Adrenal gland (tissue), 9 donors: ENCODE measurements at regions not wholly inside any gene's neighbourhood (a gene's known extent, or its start where the extent isn't known, plus 50 kb on each side); places are given as distances from the start of the nearest gene placed in this dataset.

Experiments
- DNase-seq, 7 donors: peaks; one replicate each; pipeline ENCODE4 v3.0.0-alpha.2; 2019 to 2020
- H3K27ac ChIP-seq, 5 donors: fragments of 200-600 bp; sonication (generic) in 4 of 5; 1 replicate in 3 of 5; 2 replicates in 2 of 5; pipeline versions ENCODE4 v1.5.1 to v1.8.0; 2016 to 2020; ENCODE audit warnings: mild to moderate bottlenecking in 1 of 5
- H3K27me3 ChIP-seq: fragments of 200-600 bp; 2 replicates; pipeline ENCODE4 v1.8.0; 2021
- H3K36me3 ChIP-seq, 2 donors: fragments of 200-600 bp; replicated peaks in 1 of 2; 1 replicate in 1 of 2; 2 replicates in 1 of 2; pipeline versions ENCODE4 v1.5.1 to v1.8.0; 2018 to 2022
- H3K4me1 ChIP-seq, 2 donors: fragments of 200-600 bp; replicated peaks in 1 of 2; 1 replicate in 1 of 2; 2 replicates in 1 of 2; pipeline versions ENCODE4 v1.5.1 to v1.8.0; 2018 to 2021
- H3K4me3 ChIP-seq, 4 donors: fragments of 200-600 bp; sonication (generic) in 3 of 4; one replicate each; pipeline ENCODE4 v1.5.1; 2016 to 2018
- H3K9me3 ChIP-seq, 3 donors: fragments of 200-600 bp; sonication (generic) in 1 of 3; replicated peaks in 1 of 3; 1 replicate in 2 of 3; 2 replicates in 1 of 3; pipeline versions ENCODE4 v1.5.1 to v1.8.0; 2016 to 2021
- POLR2A ChIP-seq, 2 donors: fragments of 450-650 bp; IDR thresholded peaks; one replicate each; pipeline ENCODE4 v1.6.1; 2017; ENCODE audit warnings: antibody characterized with exemption in 2 of 2, mild to moderate bottlenecking in 2 of 2, moderate library complexity in 1 of 2
- WGBS, 4 donors: extraction: QIAGEN DNeasy Blood & Tissue Kit in 2 of 4; methylation state at CpG; one replicate each; pipeline versions ENCODE4 v1.1.5 to v1.1.7; 2013 to 2017; 5-methylcytosine and 5-hydroxymethylcytosine counted together
- intact Hi-C, 2 donors: fragments of 100-400 bp; cut with DNase I; formaldehyde crosslinking; loops; one replicate each; pipeline versions ENCODE4 v1.14.1 to v1.15.0; 2022 to 2023
- TF ChIP-seq, protein P1 (sequence below), 6 experiments: fragments of 450-650 bp in 4 of 6; fragments of 200-600 bp in 2 of 6; sonication (generic) in 1 of 6; IDR thresholded peaks; 1 replicate in 5 of 6; 2 replicates in 1 of 6; pipeline versions ENCODE4 v1.5.1 to v1.8.0; 2016 to 2021; ENCODE audit warnings: antibody characterized with exemption in 6 of 6, mild to moderate bottlenecking in 2 of 6, moderate library complexity in 1 of 6
- donor health status: healthy with polysubstance abuse.
- donor health status: Bipolar disorder and iron deficiency.
- donor health status: DM: yes; HTN: yes; CAD: no.
- donor health status: DM: no; HTN: no; CAD: no.
- donor health status: DM: no; HTN: no; CAD: no.

DNA sequence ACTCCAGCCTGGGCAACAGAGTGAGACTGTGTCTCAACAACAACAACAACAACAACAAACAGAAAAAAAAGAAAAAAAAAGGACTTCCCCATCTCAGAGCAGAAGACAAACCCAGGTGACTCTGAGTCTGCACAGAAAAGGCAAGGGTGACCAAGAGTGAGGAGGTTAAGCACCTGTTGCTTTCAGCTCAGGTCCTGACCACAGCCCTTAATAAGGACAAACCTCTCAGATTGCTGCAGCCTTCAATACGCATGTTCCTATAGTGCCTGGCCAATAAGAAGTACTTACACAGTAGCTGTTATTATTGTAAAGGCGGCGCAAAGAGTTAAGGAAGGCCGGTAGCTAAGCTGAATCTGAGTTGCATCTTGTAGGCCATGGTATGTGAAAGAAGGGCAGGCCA lies 102.3 kb upstream of the MSX2 start:
- intact Hi-C loops: no loop called here
- Histone ChIP-seq H3K4me3 (no peak overlapping the region), H3K4me1 (no peaks in the 10 kb centered on the region), H3K27ac (no peak overlapping the region), H3K9me3 (no peaks in the 10 kb centered on the region), H3K36me3 (no peaks in the 10 kb centered on the region), H3K27me3 (peaks cover 9% of the 10 kb centered on the region)
- DNase-seq: no peak
- TF ChIP-seq POLR2A (IDR thresholded peaks at IDR 0.05): no peak
- TF ChIP-seq, protein P1, sequence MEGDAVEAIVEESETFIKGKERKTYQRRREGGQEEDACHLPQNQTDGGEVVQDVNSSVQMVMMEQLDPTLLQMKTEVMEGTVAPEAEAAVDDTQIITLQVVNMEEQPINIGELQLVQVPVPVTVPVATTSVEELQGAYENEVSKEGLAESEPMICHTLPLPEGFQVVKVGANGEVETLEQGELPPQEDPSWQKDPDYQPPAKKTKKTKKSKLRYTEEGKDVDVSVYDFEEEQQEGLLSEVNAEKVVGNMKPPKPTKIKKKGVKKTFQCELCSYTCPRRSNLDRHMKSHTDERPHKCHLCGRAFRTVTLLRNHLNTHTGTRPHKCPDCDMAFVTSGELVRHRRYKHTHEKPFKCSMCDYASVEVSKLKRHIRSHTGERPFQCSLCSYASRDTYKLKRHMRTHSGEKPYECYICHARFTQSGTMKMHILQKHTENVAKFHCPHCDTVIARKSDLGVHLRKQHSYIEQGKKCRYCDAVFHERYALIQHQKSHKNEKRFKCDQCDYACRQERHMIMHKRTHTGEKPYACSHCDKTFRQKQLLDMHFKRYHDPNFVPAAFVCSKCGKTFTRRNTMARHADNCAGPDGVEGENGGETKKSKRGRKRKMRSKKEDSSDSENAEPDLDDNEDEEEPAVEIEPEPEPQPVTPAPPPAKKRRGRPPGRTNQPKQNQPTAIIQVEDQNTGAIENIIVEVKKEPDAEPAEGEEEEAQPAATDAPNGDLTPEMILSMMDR (IDR thresholded peaks at IDR 0.05): no peak
- 88 to 92% (median 91%) methylated on average over 4 of the region's 4 CpGs for WGBS, 4 donors

DNA sequence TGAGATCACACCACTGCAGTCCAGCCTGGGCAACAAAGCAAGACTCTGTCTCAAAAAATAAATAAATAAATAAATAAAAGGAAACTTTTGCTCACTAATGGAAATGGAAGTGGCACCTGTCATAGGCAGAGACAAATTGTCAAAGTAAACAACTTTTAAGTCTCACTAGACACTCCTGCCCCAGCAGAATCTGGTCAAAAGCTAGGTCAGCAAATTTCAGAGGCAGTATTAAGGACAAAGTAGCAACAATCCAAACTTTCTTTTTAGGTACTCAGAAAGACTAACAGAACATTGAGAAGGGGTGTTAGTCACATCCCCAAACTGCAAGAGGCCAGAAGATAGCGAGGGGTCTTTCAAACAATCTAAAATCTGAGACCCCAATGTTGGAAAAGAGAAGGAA lies 101.4 kb upstream of the MSX2 start:
- H3K36me3 ChIP-seq: no peaks in the 10 kb centered on the region
- DNase-seq: no peak
- intact Hi-C loops: no loop called here
- 88 to 94% (median 91%) methylated on average over 1 of the region's 1 CpG for WGBS, 4 donors
- no peaks in the 10 kb centered on the region for H3K4me1 ChIP-seq
- no peaks in the 10 kb centered on the region for H3K9me3 ChIP-seq
- no peak overlapping the region for H3K4me3 ChIP-seq
- no peak overlapping the region for H3K27ac ChIP-seq
- peaks cover 8% of the 10 kb centered on the region for H3K27me3 ChIP-seq
- TF ChIP-seq POLR2A (IDR thresholded peaks at IDR 0.05): no peak
- TF ChIP-seq, protein P1 (IDR thresholded peaks at IDR 0.05): no peak

DNA sequence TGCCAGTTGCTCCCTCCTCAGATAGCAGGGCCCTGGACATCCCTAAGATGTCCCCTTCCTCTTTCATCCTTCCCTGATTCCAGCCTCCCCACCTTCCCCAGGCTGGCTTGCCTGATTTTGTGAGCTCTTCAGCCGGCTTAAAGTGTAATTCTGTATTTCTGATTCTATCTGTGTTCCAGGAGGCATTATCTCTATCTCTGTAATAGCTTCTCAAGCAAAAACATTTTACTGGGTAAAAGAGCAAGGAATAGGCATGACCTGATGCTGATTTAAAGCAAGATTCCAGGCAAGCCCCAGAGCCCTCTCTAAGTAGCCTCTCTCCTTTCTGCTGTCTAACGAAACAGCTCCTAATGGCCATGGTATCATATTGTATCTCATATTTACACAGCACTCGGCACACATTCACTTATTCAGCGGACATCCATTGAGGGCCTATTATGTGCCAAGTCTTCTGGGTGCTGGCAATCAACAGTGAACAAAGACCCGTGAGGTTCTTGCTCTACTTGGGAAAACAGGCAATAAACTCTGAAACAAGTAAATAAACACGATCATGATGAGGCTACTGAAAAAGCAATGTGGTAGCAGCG lies 100.9 kb upstream of the MSX2 start:
- Histone ChIP-seq H3K4me3 (no peak overlapping the region), H3K4me1 (no peaks in the 10 kb centered on the region), H3K27me3 (peaks cover 8% of the 10 kb centered on the region), H3K9me3 (no peaks in the 10 kb centered on the region), H3K36me3 (no peaks in the 10 kb centered on the region), H3K27ac (no peak overlapping the region)
- intact Hi-C loops: no loop called here
- WGBS, 4 donors: 67 to 80% (median 76%) methylated on average over 7 of the region's 7 CpGs
- no peak for DNase-seq
- TF ChIP-seq POLR2A (IDR thresholded peaks at IDR 0.05): no peak
- TF ChIP-seq, protein P1 (IDR thresholded peaks at IDR 0.05): no peak

DNA sequence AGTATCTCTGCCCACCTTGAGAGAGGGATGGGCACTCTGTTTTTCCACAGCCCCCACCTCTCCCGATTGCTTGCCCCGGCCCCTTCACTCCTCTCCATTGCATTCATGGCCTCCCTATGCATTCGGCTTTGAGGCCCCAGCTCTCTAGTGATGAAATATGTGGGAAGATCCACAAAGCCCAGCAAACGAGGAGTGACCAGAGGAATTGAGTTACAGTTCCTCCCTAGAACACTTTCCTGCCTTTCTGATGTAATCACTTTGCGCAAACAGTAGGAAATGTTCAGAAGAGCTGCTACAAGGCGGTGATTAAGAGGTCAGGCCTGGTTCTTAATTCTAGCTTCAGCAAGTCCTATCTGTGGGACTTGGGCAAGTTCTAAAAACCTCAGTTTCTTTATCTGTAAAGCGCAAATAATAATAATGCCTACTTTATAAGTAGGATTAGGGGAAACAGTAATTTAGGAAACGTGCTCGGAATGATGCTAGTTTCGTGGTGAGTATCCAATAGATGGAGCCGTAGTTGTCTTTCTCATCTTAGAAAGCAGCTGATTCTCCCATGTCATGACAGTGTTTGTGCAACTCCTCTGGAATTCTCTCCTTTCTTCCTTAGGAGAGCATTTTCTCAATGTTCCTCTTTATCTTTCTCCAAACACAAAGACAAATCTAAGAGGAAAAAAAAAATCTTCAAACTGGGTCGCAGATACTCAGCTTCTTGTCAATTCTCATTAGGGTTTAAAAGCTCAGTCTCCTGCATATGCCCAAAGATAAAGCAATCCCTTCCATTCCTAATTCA lies 99.5 kb upstream of the MSX2 start:
- H3K27ac ChIP-seq: no peak overlapping the region
- whole genome bisulfite sequencing, 4 donors: 71 to 79% (median 76%) methylated on average over 12 of the region's 12 CpGs
- H3K4me3 ChIP-seq: no peak overlapping the region
- no peaks in the 10 kb centered on the region for H3K9me3 ChIP-seq
- intact Hi-C loops: no loop called here
- H3K4me1 ChIP-seq: no peaks in the 10 kb centered on the region
- TF ChIP-seq POLR2A (IDR thresholded peaks at IDR 0.05): no peak
- TF ChIP-seq, protein P1 (IDR thresholded peaks at IDR 0.05): no peak
- no peaks in the 10 kb centered on the region for H3K36me3 ChIP-seq
- peaks cover 8% of the 10 kb centered on the region for H3K27me3 ChIP-seq
- DNase-seq: no peak
